NT2/D1 (cell line): ENCODE measurements at regions not wholly inside any gene's neighbourhood (a gene's known extent, or its start where the extent isn't known, plus 50 kb on each side); places are given as distances from the start of the nearest gene placed in this dataset.
"Not testable (repeated sequence)": the region's sequence is repeated elsewhere in the genome, so short reads cannot be mapped to it uniquely, and the experiment has no call there.

ENCODE experiments used
- DNase-seq: peaks from one replicate; pipeline ENCODE4 v3.0.0-alpha.2; 2011; ENCODE audit warnings: low read depth, low spot score
- H3K27me3 ChIP-seq: 2 replicates; pipeline ENCODE4 v1.6.0; 2011; ENCODE audit warnings: mild to moderate bottlenecking; ENCODE audit not compliant: insufficient read length, insufficient read depth
- H3K36me3 ChIP-seq: 2 replicates; pipeline ENCODE4 v1.6.1; 2011; ENCODE audit warnings: mild to moderate bottlenecking, low read length, mixed read lengths; ENCODE audit not compliant: insufficient read depth, insufficient read length
- H3K4me1 ChIP-seq: 2 replicates; pipeline ENCODE4 v1.5.1; 2011; ENCODE audit not compliant: insufficient read depth, insufficient read length
- H3K4me3 ChIP-seq: 2 replicates; pipeline ENCODE4 v1.5.1; 2011; ENCODE audit warnings: low read depth; ENCODE audit not compliant: insufficient read length
- H3K9ac ChIP-seq: 2 replicates; pipeline ENCODE4 v1.6.0; 2011; ENCODE audit warnings: low read depth; ENCODE audit not compliant: insufficient read length
- H3K9me3 ChIP-seq: 2 replicates; pipeline ENCODE4 v1.5.1; 2011; ENCODE audit warnings: mild to moderate bottlenecking, low read length; ENCODE audit not compliant: insufficient read depth
- SUZ12 ChIP-seq: IDR thresholded peaks from 2 replicates; pipeline ENCODE4 v1.6.1; 2011; ENCODE audit not compliant: insufficient read length, insufficient read depth; ENCODE audit errors: extremely low read depth
- YY1 ChIP-seq: IDR thresholded peaks from 2 replicates; pipeline ENCODE4 v1.6.1; 2011; ENCODE audit not compliant: insufficient read length, insufficient read depth
- ZNF274 ChIP-seq: IDR thresholded peaks from 2 replicates; pipeline ENCODE4 v1.6.1; 2011; ENCODE audit warnings: mild to moderate bottlenecking, low read depth, low read length

- Histone ChIP-seq H3K4me1 (no peaks in the 10 kb centered on the region), H3K4me3 (no peak overlapping the region), H3K9me3 (no peaks in the 10 kb centered on the region), H3K9ac (no peak overlapping the region), H3K27me3 (no peaks in the 10 kb centered on the region), H3K36me3 (no peaks in the 10 kb centered on the region)
- no peak for DNase-seq
- TF ChIP-seq SUZ12: no peak
These were observed 428.4 kb downstream of the KCNJ2 start for GRCh38 chr17:70597774-70598173.

- Histone ChIP-seq H3K9me3 (no peaks in the 10 kb centered on the region), H3K9ac (no peak overlapping the region), H3K27me3 (no peaks in the 10 kb centered on the region), H3K4me1 (no peaks in the 10 kb centered on the region), H3K36me3 (no peaks in the 10 kb centered on the region), H3K4me3 (no peak overlapping the region)
- no peak for DNase-seq
- TF ChIP-seq SUZ12 (no peak), ZNF274 (no peak), YY1 (no peak)
These were observed 429.9 kb downstream of the KCNJ2 start for GRCh38 chr17:70599198-70599597.

- H3K9me3 ChIP-seq, DNase-seq, H3K4me1 ChIP-seq, H3K9ac ChIP-seq, H3K27me3 ChIP-seq, H3K4me3 ChIP-seq, H3K36me3 ChIP-seq: not testable (repeated sequence)
These were observed 430.6 kb downstream of the KCNJ2 start for GRCh38 chr17:70599945-70600344.

GRCh38 chr17:70603226-70603625, 433.9 kb downstream of the KCNJ2 start:
- no peak overlapping the region for H3K9ac ChIP-seq
- DNase-seq: no peak
- no peaks in the 10 kb centered on the region for H3K4me1 ChIP-seq
- TF ChIP-seq SUZ12 (no peak), ZNF274 (no peak), YY1 (no peak)
- H3K4me3 ChIP-seq: no peak overlapping the region
- H3K36me3 ChIP-seq: no peaks in the 10 kb centered on the region
- no peaks in the 10 kb centered on the region for H3K9me3 ChIP-seq
- no peaks in the 10 kb centered on the region for H3K27me3 ChIP-seq

- Histone ChIP-seq H3K27me3 (no peaks in the 10 kb centered on the region), H3K36me3 (no peaks in the 10 kb centered on the region), H3K4me1 (no peaks in the 10 kb centered on the region), H3K9ac (no peak overlapping the region), H3K9me3 (no peaks in the 10 kb centered on the region), H3K4me3 (no peak overlapping the region)
- no peak for DNase-seq
- peak; percentile 39 for TF ChIP-seq YY1
- no peak for TF ChIP-seq SUZ12
These were observed 435.5 kb downstream of the KCNJ2 start for GRCh38 chr17:70604854-70605253.

- TF ChIP-seq ZNF274 (no peak), YY1 (no peak), SUZ12 (no peak)
- DNase-seq: no peak
- Histone ChIP-seq H3K27me3 (no peaks in the 10 kb centered on the region), H3K36me3 (no peaks in the 10 kb centered on the region), H3K9ac (no peak overlapping the region), H3K4me1 (no peaks in the 10 kb centered on the region), H3K4me3 (no peak overlapping the region), H3K9me3 (no peaks in the 10 kb centered on the region)
These were observed 436.8 kb downstream of the KCNJ2 start for GRCh38 chr17:70606086-70606485.

- H3K9ac ChIP-seq: no peak overlapping the region
- H3K9me3 ChIP-seq: no peaks in the 10 kb centered on the region
- DNase-seq: no peak
These were observed 438.9 kb downstream of the KCNJ2 start for GRCh38 chr17:70608193-70608592.

GRCh38 chr17:70608957-70609356, 439.6 kb downstream of the KCNJ2 start:
- no peaks in the 10 kb centered on the region for H3K36me3 ChIP-seq
- no peaks in the 10 kb centered on the region for H3K9me3 ChIP-seq
- TF ChIP-seq YY1 (no peak), SUZ12 (no peak), ZNF274 (no peak)
- DNase-seq: no peak
- no peaks in the 10 kb centered on the region for H3K27me3 ChIP-seq
- H3K4me1 ChIP-seq: no peaks in the 10 kb centered on the region
- H3K4me3 ChIP-seq: no peak overlapping the region
- no peak overlapping the region for H3K9ac ChIP-seq

More at GRCh38 chr17:70608193-70608592, 438.9 kb downstream of the KCNJ2 start:
- H3K36me3 ChIP-seq: no peaks in the 10 kb centered on the region
- H3K4me3 ChIP-seq: no peak overlapping the region
- no peaks in the 10 kb centered on the region for H3K27me3 ChIP-seq
- H3K4me1 ChIP-seq: no peaks in the 10 kb centered on the region
- TF ChIP-seq SUZ12 (no peak), YY1 (no peak), ZNF274 (no peak)
